GM12872 (cell line): ENCODE measurements at regions not wholly inside any gene's neighbourhood (a gene's known extent, or its start where the extent isn't known, plus 50 kb on each side); places are given as distances from the start of the nearest gene placed in this dataset.

Source experiments
- TF ChIP-seq, protein P1 (sequence below): IDR thresholded peaks from 3 replicates; pipeline ENCODE4 v1.5.1; 2011; ENCODE audit warnings: low read depth, mild to moderate bottlenecking, low read length, moderate library complexity; ENCODE audit not compliant: insufficient read depth

GRCh38 chr9:89996116-89996515 is 391.3 kb downstream of the GADD45G start:
- TF ChIP-seq, protein P1, sequence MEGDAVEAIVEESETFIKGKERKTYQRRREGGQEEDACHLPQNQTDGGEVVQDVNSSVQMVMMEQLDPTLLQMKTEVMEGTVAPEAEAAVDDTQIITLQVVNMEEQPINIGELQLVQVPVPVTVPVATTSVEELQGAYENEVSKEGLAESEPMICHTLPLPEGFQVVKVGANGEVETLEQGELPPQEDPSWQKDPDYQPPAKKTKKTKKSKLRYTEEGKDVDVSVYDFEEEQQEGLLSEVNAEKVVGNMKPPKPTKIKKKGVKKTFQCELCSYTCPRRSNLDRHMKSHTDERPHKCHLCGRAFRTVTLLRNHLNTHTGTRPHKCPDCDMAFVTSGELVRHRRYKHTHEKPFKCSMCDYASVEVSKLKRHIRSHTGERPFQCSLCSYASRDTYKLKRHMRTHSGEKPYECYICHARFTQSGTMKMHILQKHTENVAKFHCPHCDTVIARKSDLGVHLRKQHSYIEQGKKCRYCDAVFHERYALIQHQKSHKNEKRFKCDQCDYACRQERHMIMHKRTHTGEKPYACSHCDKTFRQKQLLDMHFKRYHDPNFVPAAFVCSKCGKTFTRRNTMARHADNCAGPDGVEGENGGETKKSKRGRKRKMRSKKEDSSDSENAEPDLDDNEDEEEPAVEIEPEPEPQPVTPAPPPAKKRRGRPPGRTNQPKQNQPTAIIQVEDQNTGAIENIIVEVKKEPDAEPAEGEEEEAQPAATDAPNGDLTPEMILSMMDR: no peak

GRCh38 chr9:89996773-89997172 is 392.0 kb downstream of the GADD45G start:
- TF ChIP-seq, protein P1: no peak

- TF ChIP-seq, protein P1: no peak
Measured at GRCh38 chr9:89998633-89999032, 393.8 kb downstream of the GADD45G start.

DNA sequence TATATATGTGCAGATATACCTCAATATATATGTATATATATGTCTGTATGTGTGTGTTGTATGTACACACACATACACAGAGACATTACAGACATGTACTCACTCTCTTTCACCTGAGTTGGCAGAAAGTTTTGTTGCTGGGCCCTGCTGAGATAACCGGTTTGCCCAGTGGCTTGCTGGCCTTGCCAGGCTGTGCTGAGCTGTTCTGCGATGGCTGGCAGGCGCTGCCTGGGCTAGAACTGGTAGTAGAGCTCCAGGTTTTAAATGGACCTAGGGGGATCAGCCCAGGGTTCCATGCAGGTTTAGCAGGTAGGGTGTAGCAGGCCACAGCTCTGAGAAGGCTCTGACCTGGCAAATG is 394.3 kb downstream of the GADD45G start:
- TF ChIP-seq, protein P1: no peak

GRCh38 chr9:89999534-90000370 is 394.9 kb downstream of the GADD45G start:
- TF ChIP-seq, protein P1: no peak

DNA sequence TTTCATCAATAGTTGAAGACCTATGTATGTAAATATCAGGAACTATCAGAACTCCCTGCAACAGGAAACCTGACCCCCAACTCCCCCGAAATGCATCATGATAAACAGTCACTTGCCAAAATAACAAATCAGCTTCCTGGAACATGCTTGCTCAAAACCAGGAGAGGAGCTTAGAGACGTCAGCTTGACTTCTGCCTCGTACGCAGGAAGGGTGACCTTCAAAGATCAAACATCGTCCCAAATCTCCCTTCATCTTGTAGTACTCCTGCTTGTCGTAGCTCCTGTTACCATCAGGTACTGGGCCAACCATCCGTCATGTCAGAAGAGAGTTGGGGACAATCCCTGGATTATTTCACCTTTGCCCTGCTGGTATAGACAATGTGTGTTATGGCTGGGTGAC is 396.1 kb downstream of the GADD45G start:
- TF ChIP-seq, protein P1: no peak

DNA sequence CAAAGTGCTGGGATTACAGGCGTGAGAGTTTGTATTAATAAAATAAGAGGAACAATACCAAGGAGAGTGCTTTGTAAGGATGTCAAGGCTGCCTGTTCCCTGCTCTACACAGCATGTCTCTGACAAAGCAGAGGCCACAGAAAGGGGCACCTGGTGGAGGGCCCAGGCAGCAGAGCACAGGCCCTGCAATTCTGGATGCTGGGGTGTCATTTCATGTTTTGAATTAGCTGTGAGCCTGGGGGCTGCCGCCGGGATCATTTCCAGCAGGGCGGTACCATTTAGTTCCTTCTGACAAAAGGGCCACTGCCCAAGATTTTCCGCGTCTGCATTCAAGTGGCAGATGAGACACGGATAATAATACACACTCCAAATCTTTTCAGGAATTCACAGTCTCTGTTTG is 396.9 kb downstream of the GADD45G start:
- TF ChIP-seq, protein P1: no peak
